HG03280 (cell line): ENCODE measurements at regions not wholly inside any gene's neighbourhood (a gene's known extent, or its start where the extent isn't known, plus 50 kb on each side); places are given as distances from the start of the nearest gene placed in this dataset.
"Not testable (repeated sequence)": the region's sequence is repeated elsewhere in the genome, so short reads cannot be mapped to it uniquely, and the experiment has no call there.

Experiments
- ATAC-seq: cut with Tn5 transposase; IDR thresholded peaks from one replicate; pipeline ENCODE4 v1.9.1; 2021; ENCODE audit warnings: mild to moderate bottlenecking, moderate library complexity; ENCODE audit not compliant: unreplicated experiment

GRCh38 chr4:11698846-11699590 lies 270.3 kb upstream of the HS3ST1 start:
- no peak for ATAC-seq

DNA sequence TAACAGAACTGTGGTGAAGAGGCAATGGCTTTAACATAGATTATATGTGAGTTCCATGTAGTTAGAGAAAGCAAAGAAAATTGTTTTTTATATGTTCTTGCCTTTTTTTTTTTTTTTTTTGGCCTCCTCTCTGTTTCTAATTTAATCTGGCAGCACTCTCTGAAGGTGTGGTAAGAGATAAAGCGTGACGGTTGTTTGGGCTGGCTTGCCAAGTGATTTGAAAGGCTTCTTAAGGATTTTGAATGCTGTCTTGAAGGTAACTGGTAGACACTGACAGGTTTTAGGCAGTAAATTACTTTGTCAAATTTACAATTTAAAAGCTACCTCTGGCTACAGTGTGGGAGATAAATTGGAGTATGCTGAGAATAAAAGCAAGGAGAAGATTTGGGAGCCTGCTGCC lies 269.3 kb upstream of the HS3ST1 start:
- no peak for ATAC-seq

DNA sequence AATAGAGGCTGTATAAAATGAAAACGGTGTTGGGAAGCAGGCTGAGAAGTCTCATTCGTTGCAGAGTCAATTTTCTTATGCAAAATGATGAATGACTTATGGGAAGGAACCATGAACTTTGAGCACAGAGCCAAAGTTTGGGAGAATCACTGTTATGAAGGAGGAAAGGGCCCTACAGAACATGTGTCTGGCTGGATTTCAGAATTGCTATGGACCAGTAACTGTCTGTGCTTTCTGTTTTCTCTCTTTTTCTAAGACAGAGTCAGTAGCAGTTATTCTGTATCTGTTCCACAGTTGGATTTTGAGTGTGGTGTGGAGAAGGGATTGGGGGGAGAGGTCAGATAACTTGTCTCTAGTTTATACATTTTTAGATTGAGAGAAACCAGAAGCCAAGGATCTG lies 265.0 kb upstream of the HS3ST1 start:
- no peak for ATAC-seq

GRCh38 chr4:11691236-11691635 lies 262.5 kb upstream of the HS3ST1 start:
- ATAC-seq, result no peak

GRCh38 chr4:11687727-11688126 lies 259.0 kb upstream of the HS3ST1 start:
- no peak for ATAC-seq

- no peak for ATAC-seq
Measured at GRCh38 chr4:11685481-11685880, 256.8 kb upstream of the HS3ST1 start.

DNA sequence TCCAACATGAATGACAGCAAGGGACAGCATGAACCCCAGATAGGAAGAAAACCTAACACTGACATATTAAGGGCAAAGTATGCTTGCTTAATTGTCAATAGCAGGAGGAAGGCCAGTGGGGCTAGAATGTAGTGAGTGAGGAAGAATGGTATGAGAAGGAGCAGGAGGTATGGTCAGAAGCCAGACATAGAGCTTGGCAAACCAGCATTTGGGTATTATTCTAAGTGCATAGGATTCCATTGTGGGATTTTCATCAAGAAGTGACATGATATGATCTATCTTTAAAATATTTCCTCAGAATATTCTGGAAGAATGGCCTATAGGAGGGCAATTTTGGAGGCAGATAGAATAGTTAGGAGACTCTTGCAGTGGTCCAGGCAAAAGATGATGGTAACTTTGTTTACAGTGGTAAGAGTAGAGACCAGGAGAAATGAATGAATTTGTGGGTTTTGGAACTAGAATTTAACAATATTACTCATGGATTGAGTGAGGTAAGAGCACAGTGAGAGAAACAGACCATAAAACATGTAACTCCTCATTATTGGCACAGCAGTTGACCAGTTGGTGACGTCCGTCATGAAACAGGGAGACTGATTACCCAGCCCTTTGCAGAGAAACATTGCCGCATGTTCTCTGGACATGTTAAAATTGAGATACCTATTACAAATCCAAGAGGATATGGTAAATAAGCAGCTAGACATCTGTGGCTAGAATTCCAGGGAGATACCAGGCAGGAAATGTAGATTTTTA lies 246.5 kb upstream of the HS3ST1 start:
- no peak for ATAC-seq

DNA sequence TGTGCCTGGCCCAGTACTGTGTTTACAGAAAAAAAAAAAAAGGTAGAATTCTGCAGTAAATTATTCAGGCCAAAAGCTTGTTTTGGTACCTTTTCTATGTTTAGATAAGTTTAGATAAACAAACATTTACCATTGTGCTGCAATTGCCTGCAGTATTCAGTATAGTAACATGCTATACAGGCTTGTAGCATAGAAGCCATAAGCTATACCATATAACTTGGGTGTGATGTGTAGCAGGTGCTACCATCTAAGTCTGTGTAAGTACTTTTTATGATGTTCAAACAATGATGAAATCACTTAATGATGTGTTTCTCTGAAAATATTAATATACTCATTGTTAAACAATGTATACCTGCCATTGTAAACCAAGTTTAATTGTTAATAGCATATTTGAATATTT lies 241.6 kb upstream of the HS3ST1 start:
- no peak for ATAC-seq

DNA sequence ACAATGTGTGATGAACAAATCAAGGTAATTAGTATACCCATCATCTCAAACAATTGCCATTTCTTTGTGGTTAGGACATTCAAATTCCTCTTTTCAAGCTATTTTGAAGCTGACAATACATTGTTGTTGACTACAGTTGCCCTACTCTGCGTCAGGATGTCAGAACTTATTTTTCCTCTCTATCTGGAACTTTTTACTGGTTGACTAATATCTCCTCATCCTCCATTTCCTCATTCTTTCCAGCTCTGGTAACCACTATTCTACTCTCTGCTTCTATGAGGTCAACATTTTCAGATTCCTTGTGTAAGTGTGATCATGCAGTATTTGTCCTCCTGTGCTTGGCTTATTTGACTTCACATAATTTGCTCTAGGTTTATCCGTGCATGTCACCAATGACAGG lies 240.5 kb upstream of the HS3ST1 start:
- ATAC-seq, result no peak

GRCh38 chr4:11663114-11663513 lies 234.4 kb upstream of the HS3ST1 start:
- ATAC-seq, result no peak

DNA sequence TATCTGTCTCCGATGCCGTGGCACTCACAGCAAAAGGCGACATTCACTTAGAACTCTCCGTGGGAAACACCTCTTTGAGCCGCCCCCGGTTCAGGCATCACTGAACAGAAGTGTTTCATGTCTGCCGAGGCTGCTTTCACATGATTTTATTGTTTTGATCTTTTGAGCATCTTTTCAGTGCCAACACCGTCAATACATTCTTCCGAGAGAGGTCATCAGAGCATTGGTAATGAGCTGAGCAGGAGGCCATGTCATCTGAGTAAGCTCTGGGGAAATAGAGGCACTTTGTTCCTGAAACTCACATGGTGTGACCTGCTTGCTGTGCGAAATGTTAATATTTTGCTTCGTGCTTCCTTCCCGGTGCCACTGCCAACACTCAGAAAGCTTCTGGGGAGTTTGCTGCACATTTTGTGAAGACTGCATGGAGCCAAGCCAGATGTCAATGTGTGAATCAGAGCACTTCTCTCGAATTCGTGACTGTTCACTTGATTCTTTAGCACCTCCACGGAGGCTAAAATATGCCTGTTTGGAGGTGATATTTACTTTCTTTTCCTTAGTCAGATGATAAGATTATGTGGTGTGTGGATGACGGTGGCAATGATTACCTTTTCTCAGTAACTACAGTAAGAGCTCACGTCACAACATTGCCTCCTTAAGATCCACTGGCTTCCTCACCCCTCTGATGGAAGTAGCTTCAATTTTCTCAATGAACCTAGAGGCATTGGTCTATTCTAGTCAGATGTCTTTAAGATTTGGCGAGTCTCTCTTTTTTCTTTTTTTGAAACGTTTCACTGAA lies 222.3 kb upstream of the HS3ST1 start:
- ATAC-seq, result no peak

DNA sequence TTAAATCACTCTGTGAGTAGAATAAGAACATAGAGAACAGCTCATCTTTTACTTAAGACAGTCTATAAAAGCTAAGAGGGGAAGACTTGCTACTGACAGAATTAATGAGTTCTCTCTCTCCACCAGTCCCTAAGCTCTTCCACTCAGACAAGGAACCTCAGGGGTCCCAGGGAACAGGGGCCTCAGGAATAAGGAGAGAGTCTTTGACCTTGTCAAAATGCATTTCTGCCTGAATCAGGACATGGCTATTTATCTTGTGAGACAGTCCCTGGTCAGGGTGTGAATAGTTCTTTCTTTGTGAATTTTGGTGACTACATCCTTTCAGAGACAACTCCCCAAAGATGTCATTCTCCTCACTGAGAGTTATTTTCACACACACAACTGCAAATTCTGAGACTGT lies 218.7 kb upstream of the HS3ST1 start:
- no peak for ATAC-seq

DNA sequence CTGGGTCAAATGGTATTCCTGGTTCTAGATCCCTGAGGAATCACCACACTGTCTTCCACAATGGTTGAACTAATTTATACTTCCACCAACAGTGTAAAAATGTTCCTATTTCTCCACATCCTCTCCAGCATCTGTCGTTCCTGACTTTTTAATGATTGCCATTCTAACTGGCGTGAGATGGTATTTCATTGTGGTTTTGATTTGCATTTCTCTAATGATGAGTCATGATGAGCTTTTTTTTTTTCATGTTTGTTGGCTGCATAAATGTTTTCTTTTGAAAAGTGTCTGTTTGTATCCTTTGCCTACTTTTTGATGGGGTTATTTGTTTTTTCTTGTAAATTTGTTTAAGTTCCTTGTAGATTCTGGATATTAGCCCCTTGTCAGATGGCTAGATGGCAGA lies 214.4 kb upstream of the HS3ST1 start:
- not testable (repeated sequence) for ATAC-seq

DNA sequence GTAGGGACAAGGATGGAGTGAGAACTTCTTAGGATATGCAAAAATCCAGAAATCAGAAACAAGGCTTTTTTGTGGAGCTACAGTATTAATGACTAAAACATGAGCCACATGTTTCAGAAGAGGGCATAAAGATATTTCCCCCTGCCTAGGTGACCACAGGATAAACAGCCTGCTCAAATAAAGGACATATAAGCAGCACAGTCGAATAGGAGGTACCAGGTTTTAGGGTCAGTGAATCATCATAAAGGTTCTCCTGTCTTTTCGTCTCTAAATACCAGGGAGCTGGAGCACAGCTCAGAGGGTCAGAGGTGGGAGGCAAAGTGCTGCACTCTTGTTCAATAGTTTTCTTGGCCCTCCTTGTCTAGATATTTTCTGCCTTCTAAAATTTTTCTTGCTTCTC lies 211.9 kb upstream of the HS3ST1 start:
- ATAC-seq, result no peak

- ATAC-seq, result no peak
Measured at GRCh38 chr4:11636551-11636950, 207.9 kb upstream of the HS3ST1 start.

GRCh38 chr4:11636031-11636430 lies 207.3 kb upstream of the HS3ST1 start:
- no peak for ATAC-seq

GRCh38 chr4:11635342-11635741 lies 206.6 kb upstream of the HS3ST1 start:
- ATAC-seq, result no peak

DNA sequence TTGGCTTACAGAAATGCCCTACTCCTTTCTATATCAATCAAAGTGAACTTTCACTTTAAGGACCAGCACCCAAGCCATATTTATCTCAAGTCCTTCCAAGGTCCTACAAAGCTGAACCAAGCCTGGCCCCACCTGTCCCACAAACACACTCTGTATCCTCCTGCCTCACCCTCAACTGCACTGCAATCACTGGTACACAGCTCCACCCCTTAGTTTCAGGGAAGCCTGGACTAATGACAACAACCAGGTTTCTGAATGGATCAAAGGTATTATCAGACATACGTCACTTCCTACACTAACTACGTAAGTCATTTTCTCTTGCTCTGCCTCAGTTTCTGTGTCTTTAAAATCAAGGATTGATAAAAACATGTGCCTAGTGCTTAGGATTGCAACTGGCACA lies 205.6 kb upstream of the HS3ST1 start:
- ATAC-seq, result no peak

DNA sequence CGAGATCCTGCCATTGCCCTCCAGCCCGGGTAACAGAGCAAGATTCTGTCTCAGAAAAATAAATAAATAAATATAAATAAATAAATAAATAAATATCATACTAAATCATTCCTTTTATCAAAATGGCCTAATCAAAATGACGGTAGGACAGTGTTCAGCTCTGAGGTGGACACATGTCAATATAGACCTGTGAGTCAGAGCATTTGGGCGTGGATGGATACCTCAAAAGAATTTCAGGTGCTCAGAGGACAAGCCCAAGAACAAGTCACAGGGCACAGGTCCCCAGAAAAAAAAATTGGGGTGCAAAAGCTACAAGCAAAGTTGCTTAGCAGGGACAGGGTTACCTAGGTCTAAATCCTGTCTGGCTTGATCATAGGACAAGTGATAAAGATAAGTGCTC lies 204.7 kb upstream of the HS3ST1 start:
- ATAC-seq, result no peak

DNA sequence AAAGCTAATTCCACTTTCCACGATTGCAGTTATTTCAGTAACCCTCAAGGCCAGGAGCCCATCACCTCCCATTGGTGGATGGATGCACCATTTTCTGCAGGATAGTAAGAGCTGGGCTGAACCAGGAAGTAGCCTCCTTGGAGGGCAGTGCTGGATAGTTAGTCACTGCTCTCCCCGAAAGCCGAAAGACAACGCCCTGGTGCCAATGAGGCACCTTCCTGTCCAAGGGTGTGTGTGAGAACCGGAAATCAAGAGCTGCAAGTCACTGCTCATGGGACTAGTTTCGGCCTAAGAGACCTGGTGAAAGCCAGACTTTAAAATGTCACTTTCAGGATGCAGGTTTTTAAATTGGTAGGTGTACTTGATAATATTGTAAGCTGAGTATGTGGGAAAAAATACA lies 203.8 kb upstream of the HS3ST1 start:
- ATAC-seq, result no peak

DNA sequence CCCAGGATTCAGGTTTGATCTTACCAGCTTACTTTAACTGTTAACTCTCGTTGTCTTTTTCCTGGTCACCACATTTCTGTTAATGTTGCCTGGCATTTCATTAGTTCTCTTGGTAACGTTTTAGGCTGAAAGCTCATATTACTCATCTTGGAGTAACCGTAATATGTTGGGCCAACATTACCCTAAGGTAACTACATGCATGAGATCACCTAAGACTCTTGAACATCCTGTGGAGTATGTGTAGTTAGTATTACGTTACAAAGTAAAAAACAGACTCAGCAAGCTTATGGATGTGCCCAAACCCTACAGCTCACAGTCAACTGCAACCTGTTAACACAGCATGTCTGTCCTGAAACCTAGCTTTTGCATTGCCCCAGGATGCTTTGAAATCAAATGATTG lies 203.3 kb upstream of the HS3ST1 start:
- no peak for ATAC-seq

GRCh38 chr4:11631416-11631815 lies 202.7 kb upstream of the HS3ST1 start:
- ATAC-seq, result no peak
